ENCODE measurements at regions not wholly inside any gene's neighbourhood (a gene's known extent, or its start where the extent isn't known, plus 50 kb on each side); places are given as distances from the start of the nearest gene placed in this dataset.

- TF ChIP-seq GATA2 (IDR thresholded peaks at IDR 0.05; ENCODE audit: low read depth, low read length) (no peak), GATA3 (IDR thresholded peaks at IDR 0.05; ENCODE audit: low read depth, low read length) (no peak)
These were observed 613.5 kb downstream of the EDEM1 start for GRCh38 chr3:5800965-5801364.

GRCh38 chr3:5806192-5806591 lies 618.7 kb downstream of the EDEM1 start:
- no peak for TF ChIP-seq GATA3 (IDR thresholded peaks at IDR 0.05; ENCODE audit: low read depth, low read length)
- TF ChIP-seq GATA2 (IDR thresholded peaks at IDR 0.05; ENCODE audit: low read depth, low read length), result no peak

GRCh38 chr3:5809586-5810246 lies 622.2 kb downstream of the EDEM1 start:
- TF ChIP-seq GATA2 (IDR thresholded peaks at IDR 0.05; ENCODE audit: low read depth, low read length) (no peak), GATA3 (IDR thresholded peaks at IDR 0.05; ENCODE audit: low read depth, low read length) (no peak)

- no peak for TF ChIP-seq GATA2 (IDR thresholded peaks at IDR 0.05; ENCODE audit: low read depth, low read length)
- no peak for TF ChIP-seq GATA3 (IDR thresholded peaks at IDR 0.05; ENCODE audit: low read depth, low read length)
These were observed 623.5 kb downstream of the EDEM1 start for GRCh38 chr3:5811016-5811415.

- no peak for TF ChIP-seq GATA2 (IDR thresholded peaks at IDR 0.05; ENCODE audit: low read depth, low read length)
- no peak for TF ChIP-seq GATA3 (IDR thresholded peaks at IDR 0.05; ENCODE audit: low read depth, low read length)
These were observed 626.0 kb downstream of the EDEM1 start for GRCh38 chr3:5813521-5813920.

- TF ChIP-seq GATA3 (IDR thresholded peaks at IDR 0.05; ENCODE audit: low read depth, low read length), result no peak
- no peak for TF ChIP-seq GATA2 (IDR thresholded peaks at IDR 0.05; ENCODE audit: low read depth, low read length)
These were observed 635.3 kb downstream of the EDEM1 start for GRCh38 chr3:5822843-5823242.

- TF ChIP-seq GATA2 (IDR thresholded peaks at IDR 0.05; ENCODE audit: low read depth, low read length) (no peak), GATA3 (IDR thresholded peaks at IDR 0.05; ENCODE audit: low read depth, low read length) (no peak)
These were observed 639.0 kb downstream of the EDEM1 start for GRCh38 chr3:5826467-5826866.

- no peak for TF ChIP-seq GATA3 (IDR thresholded peaks at IDR 0.05; ENCODE audit: low read depth, low read length)
These were observed 640.7 kb downstream of the EDEM1 start for GRCh38 chr3:5828251-5828650.

GRCh38 chr3:5840056-5840455 lies 652.5 kb downstream of the EDEM1 start:
- no peak for TF ChIP-seq GATA3 (IDR thresholded peaks at IDR 0.05; ENCODE audit: low read depth, low read length)
- TF ChIP-seq GATA2 (IDR thresholded peaks at IDR 0.05; ENCODE audit: low read depth, low read length), result no peak

- TF ChIP-seq GATA2 (IDR thresholded peaks at IDR 0.05; ENCODE audit: low read depth, low read length) (no peak), GATA3 (IDR thresholded peaks at IDR 0.05; ENCODE audit: low read depth, low read length) (no peak)
These were observed 654.1 kb downstream of the EDEM1 start for GRCh38 chr3:5841599-5841998.

GRCh38 chr3:5846261-5846660 lies 658.8 kb downstream of the EDEM1 start:
- no peak for TF ChIP-seq GATA3 (IDR thresholded peaks at IDR 0.05; ENCODE audit: low read depth, low read length)
- no peak for TF ChIP-seq GATA2 (IDR thresholded peaks at IDR 0.05; ENCODE audit: low read depth, low read length)

- TF ChIP-seq GATA2 (IDR thresholded peaks at IDR 0.05; ENCODE audit: low read depth, low read length) (no peak), GATA3 (IDR thresholded peaks at IDR 0.05; ENCODE audit: low read depth, low read length) (no peak)
These were observed 673.6 kb downstream of the EDEM1 start for GRCh38 chr3:5861151-5861550.

- no peak for TF ChIP-seq GATA2 (IDR thresholded peaks at IDR 0.05; ENCODE audit: low read depth, low read length)
- TF ChIP-seq GATA3 (IDR thresholded peaks at IDR 0.05; ENCODE audit: low read depth, low read length), result no peak
These were observed 687.4 kb downstream of the EDEM1 start for GRCh38 chr3:5874931-5875341.

- TF ChIP-seq GATA3 (IDR thresholded peaks at IDR 0.05; ENCODE audit: low read depth, low read length) (no peak), GATA2 (IDR thresholded peaks at IDR 0.05; ENCODE audit: low read depth, low read length) (no peak)
These were observed 701.3 kb downstream of the EDEM1 start for GRCh38 chr3:5888851-5889250.

GRCh38 chr3:5889374-5889773 lies 701.9 kb downstream of the EDEM1 start:
- no peak for TF ChIP-seq GATA3 (IDR thresholded peaks at IDR 0.05; ENCODE audit: low read depth, low read length)
- no peak for TF ChIP-seq GATA2 (IDR thresholded peaks at IDR 0.05; ENCODE audit: low read depth, low read length)

GRCh38 chr3:5891711-5892110 lies 704.2 kb downstream of the EDEM1 start:
- no peak for TF ChIP-seq GATA2 (IDR thresholded peaks at IDR 0.05; ENCODE audit: low read depth, low read length)
- no peak for TF ChIP-seq GATA3 (IDR thresholded peaks at IDR 0.05; ENCODE audit: low read depth, low read length)
